H1 (cell line): ENCODE measurements at regions not wholly inside any gene's neighbourhood (a gene's known extent, or its start where the extent isn't known, plus 50 kb on each side); places are given as distances from the start of the nearest gene placed in this dataset.

Experiments used
- CTCF ChIA-PET: fragments of 300-600 bp; sonication (Branson Sonifier 250); formaldehyde crosslinking; loops from one replicate; lab custom pipeline; 2021; ENCODE audit not compliant: partially characterized antibody; lab: Charles Lee
- POLR2A ChIA-PET: fragments of 300-600 bp; sonication (Branson Sonifier 250); formaldehyde crosslinking; loops from one replicate; lab custom pipeline; 2021; ENCODE audit warnings: inconsistent platforms; ENCODE audit not compliant: partially characterized antibody; lab: Charles Lee
- DNase-seq, 2 experiments: peaks; one replicate each; pipeline versions ENCODE4 v3.0.0 to v3.0.0-alpha.2; 2010 to 2022; ENCODE audit warnings: low spot score in 2 of 2, low read depth in 1 of 2, mixed read lengths in 1 of 2
- FAIRE-seq: peaks from 2 replicates; lab custom pipeline; 2011; peaks lifted over from hg19 to GRCh38; lab: Jason Lieb, UNC
- H2AFZ ChIP-seq: 2 replicates; pipeline ENCODE4 v1.8.1; 2012; ENCODE audit warnings: low read length, inconsistent platforms
- H2AK5ac ChIP-seq: 2 replicates; pipeline ENCODE4 v1.6.1; 2013; ENCODE audit warnings: low read depth, low read length
- H2BK120ac ChIP-seq: replicated peaks from 2 replicates; pipeline ENCODE3; 2013; ENCODE audit warnings: low read depth, low read length, inconsistent platforms
- H2BK12ac ChIP-seq: 2 replicates; pipeline ENCODE4 v1.6.1; 2013; ENCODE audit warnings: low read depth, low read length
- H2BK15ac ChIP-seq: 2 replicates; pipeline ENCODE4 v1.6.1; 2013; ENCODE audit warnings: low read length
- H2BK20ac ChIP-seq: 2 replicates; pipeline ENCODE4 v1.6.1; 2013; ENCODE audit warnings: low read length
- H2BK5ac ChIP-seq: 2 replicates; pipeline ENCODE4 v1.6.1; 2013; ENCODE audit warnings: low read depth, low read length
- H3K14ac ChIP-seq: 2 replicates; pipeline ENCODE4 v1.6.1; 2013; ENCODE audit warnings: inconsistent platforms; ENCODE audit not compliant: insufficient read length
- H3K18ac ChIP-seq: 2 replicates; pipeline ENCODE4 v1.6.1; 2013; ENCODE audit warnings: low read length; ENCODE audit errors: extremely low read depth
- H3K23ac ChIP-seq: 2 replicates; pipeline ENCODE4 v1.6.1; 2013; ENCODE audit warnings: inconsistent platforms; ENCODE audit not compliant: insufficient read length
- H3K23me2 ChIP-seq: 2 replicates; pipeline ENCODE4 v1.6.1; 2013; ENCODE audit warnings: low read depth, low read length
- H3K27ac ChIP-seq: 2 replicates; pipeline ENCODE4 v1.6.1; 2011; ENCODE audit warnings: low read depth, low read length, inconsistent platforms
- H3K27me3 ChIP-seq, 4 experiments: replicated peaks in 1 of 4; 1 replicate in 1 of 4; 2 replicates in 3 of 4; pipeline versions ENCODE4 v1.6.1 to v1.8.1; 2011 to 2013; ENCODE audit warnings: low read length in 3 of 4, mild to moderate bottlenecking in 3 of 4, inconsistent platforms in 2 of 4, mixed read lengths in 2 of 4, moderate library complexity in 1 of 4; ENCODE audit not compliant: control insufficient read depth in 3 of 4, insufficient read depth in 3 of 4; ENCODE audit errors: extremely low read depth in 1 of 4
- H3K36me3 ChIP-seq, 4 experiments: 2 replicates each; pipeline versions ENCODE4 v1.6.1 to v1.8.1; 2011 to 2013; ENCODE audit warnings: mild to moderate bottlenecking in 4 of 4, low read length in 3 of 4, moderate library complexity in 2 of 4, control low read depth in 1 of 4, inconsistent platforms in 1 of 4; ENCODE audit not compliant: insufficient read depth in 4 of 4, control insufficient read depth in 2 of 4
- H3K4ac ChIP-seq: replicated peaks from 2 replicates; pipeline ENCODE3; 2013; ENCODE audit warnings: low read length, low read depth, mixed read lengths, inconsistent platforms; ENCODE audit not compliant: insufficient read length
- H3K4me1 ChIP-seq, 4 experiments: replicated peaks in 1 of 4; 1 replicate in 1 of 4; 2 replicates in 3 of 4; pipeline versions ENCODE4 v1.6.1 to v1.8.1; 2011 to 2013; ENCODE audit warnings: low read length in 3 of 4, inconsistent platforms in 2 of 4, mixed read lengths in 1 of 4; ENCODE audit not compliant: insufficient read depth in 4 of 4, control insufficient read depth in 3 of 4
- H3K4me2 ChIP-seq, 2 experiments: 2 replicates each; pipeline versions ENCODE4 v1.6.1 to v1.8.1; 2011 to 2013; ENCODE audit warnings: low read depth in 2 of 2, low read length in 2 of 2, control low read depth in 1 of 2, inconsistent platforms in 1 of 2, mild to moderate bottlenecking in 1 of 2; ENCODE audit not compliant: insufficient read depth in 1 of 2
- H3K4me3 ChIP-seq, 4 experiments: fragments of 200-600, 300-600 bp in 1 of 4; sonication (generic), shearing (Covaris generic), sonication (Bioruptor Twin) in 1 of 4; 2 replicates each; pipeline versions ENCODE4 v1.5.1 to v1.8.1; 2011 to 2016; ENCODE audit warnings: low read length in 4 of 4, low read depth in 3 of 4, control low read depth in 2 of 4, inconsistent platforms in 2 of 4, mild to moderate bottlenecking in 2 of 4, mixed read lengths in 1 of 4, moderate library complexity in 1 of 4; ENCODE audit not compliant: insufficient read depth in 2 of 4; ENCODE audit errors: extremely low read depth in 1 of 4
- H3K56ac ChIP-seq: replicated peaks from 2 replicates; pipeline ENCODE3; 2013; ENCODE audit warnings: low read depth, mild to moderate bottlenecking, mixed read lengths, low read length, inconsistent platforms; ENCODE audit not compliant: insufficient read length
- H3K79me1 ChIP-seq: 2 replicates; pipeline ENCODE4 v1.6.1; 2013; ENCODE audit warnings: low read depth, low read length, control low read depth
- H3K79me2 ChIP-seq, 2 experiments: 2 replicates each; pipeline versions ENCODE4 v1.6.1 to v1.8.1; 2012 to 2013; ENCODE audit warnings: low read length in 2 of 2, mild to moderate bottlenecking in 2 of 2, inconsistent platforms in 1 of 2; ENCODE audit not compliant: insufficient read depth in 2 of 2, control insufficient read depth in 1 of 2
- H3K9ac ChIP-seq, 4 experiments: replicated peaks in 1 of 4; 1 replicate in 1 of 4; 2 replicates in 3 of 4; pipeline versions ENCODE4 v1.6.1 to v1.8.1; 2011 to 2013; ENCODE audit warnings: low read depth in 3 of 4, low read length in 3 of 4, control low read depth in 2 of 4, mild to moderate bottlenecking in 2 of 4, moderate library complexity in 2 of 4, inconsistent platforms in 1 of 4; ENCODE audit errors: extremely low read depth in 1 of 4
- H3K9me3 ChIP-seq, 2 experiments: 2 replicates each; pipeline versions ENCODE4 v1.6.1 to v1.8.1; 2012 to 2013; ENCODE audit warnings: mild to moderate bottlenecking in 2 of 2, moderate library complexity in 2 of 2, control low read depth in 1 of 2, inconsistent platforms in 1 of 2, low read depth in 1 of 2, low read length in 1 of 2, mixed read lengths in 1 of 2; ENCODE audit not compliant: insufficient read depth in 2 of 2
- H4K20me1 ChIP-seq, 2 experiments: replicated peaks in 1 of 2; 2 replicates each; pipeline versions ENCODE3 to v1.8.1; 2011 to 2013; ENCODE audit warnings: inconsistent platforms in 2 of 2, low read length in 2 of 2, mild to moderate bottlenecking in 1 of 2; ENCODE audit not compliant: insufficient read depth in 2 of 2, control insufficient read depth in 1 of 2
- H4K5ac ChIP-seq: 2 replicates; pipeline ENCODE4 v1.6.1; 2013; ENCODE audit warnings: low read length, low read depth, mixed read lengths, inconsistent platforms; ENCODE audit not compliant: insufficient read length
- H4K8ac ChIP-seq: 2 replicates; pipeline ENCODE4 v1.8.0; 2013; ENCODE audit warnings: mild to moderate bottlenecking, moderate library complexity, low read length, inconsistent platforms; ENCODE audit not compliant: insufficient read depth; ENCODE audit errors: extremely low read depth
- H4K91ac ChIP-seq: replicated peaks from 2 replicates; pipeline ENCODE3; 2013; ENCODE audit warnings: low read length, mixed read lengths, inconsistent platforms; ENCODE audit not compliant: insufficient read length
- EP300 ChIP-seq, 2 experiments: IDR thresholded peaks; 1 replicate in 1 of 2; 2 replicates in 1 of 2; pipeline ENCODE4 v1.6.1; 2011 to 2012; ENCODE audit warnings: low read depth in 2 of 2, low read length in 2 of 2, mild to moderate bottlenecking in 2 of 2, borderline replicate concordance in 1 of 2, inconsistent platforms in 1 of 2, moderate library complexity in 1 of 2
- FOSL1 ChIP-seq: IDR thresholded peaks from 2 replicates; pipeline ENCODE4 v1.6.1; 2011; ENCODE audit warnings: mild to moderate bottlenecking, low read depth, low read length, moderate library complexity; ENCODE audit not compliant: insufficient read depth
- HDAC2 ChIP-seq, 2 experiments: fragments of 300-600 bp in 1 of 2; sonication (generic) in 1 of 2; IDR thresholded peaks; 2 replicates each; pipeline ENCODE4 v1.6.1; 2011 to 2012; ENCODE audit warnings: low read depth in 2 of 2, low read length in 2 of 2, mild to moderate bottlenecking in 2 of 2, moderate library complexity in 2 of 2, borderline replicate concordance in 1 of 2, inconsistent platforms in 1 of 2
- KDM1A ChIP-seq: fragments of 200-600, 300-600 bp; sonication (generic); IDR thresholded peaks from 2 replicates; pipeline ENCODE4 v1.7.1; 2016; ENCODE audit warnings: mild to moderate bottlenecking, low read length, borderline replicate concordance
- KDM4A ChIP-seq: IDR thresholded peaks from one replicate; pipeline ENCODE4 v1.7.1; 2012; ENCODE audit warnings: low read depth, mild to moderate bottlenecking, moderate library complexity, low read length, inconsistent platforms; ENCODE audit not compliant: severe bottlenecking
- NANOG ChIP-seq: IDR thresholded peaks from 2 replicates; pipeline ENCODE4 v1.6.1; 2011; ENCODE audit warnings: low read length, low read depth, mild to moderate bottlenecking, inconsistent platforms; ENCODE audit not compliant: insufficient read depth, poor library complexity, severe bottlenecking
- POU5F1 ChIP-seq: IDR thresholded peaks from 2 replicates; pipeline ENCODE4 v1.6.1; 2011; ENCODE audit warnings: low read depth, mild to moderate bottlenecking, low read length, moderate library complexity
- SP1 ChIP-seq: IDR thresholded peaks from 2 replicates; pipeline ENCODE4 v1.6.1; 2011; ENCODE audit warnings: low read depth, low read length
- SP2 ChIP-seq: IDR thresholded peaks from 2 replicates; pipeline ENCODE4 v1.6.1; 2012; ENCODE audit warnings: mild to moderate bottlenecking, low read length, inconsistent platforms
- TEAD4 ChIP-seq: IDR thresholded peaks from 2 replicates; pipeline ENCODE4 v1.6.1; 2012; ENCODE audit warnings: low read depth, low read length, inconsistent platforms, mixed read lengths
- WGBS, 2 experiments: shearing (Covaris generic) in 1 of 2; methylation state at CpG; one replicate each; pipeline versions ENCODE4 v1.1.6 to v1.1.7; 2013 to 2015; ENCODE audit warnings: low lambda C conversion rate in 2 of 2, mixed read lengths in 2 of 2, inconsistent platforms in 1 of 2, low coverage in 1 of 2, missing lambda C conversion rate in 1 of 2; ENCODE audit not compliant: insufficient replicate concordance in 2 of 2, insufficient coverage in 1 of 2, insufficient read length in 1 of 2; ENCODE audit errors: extremely low coverage in 1 of 2, missing lambda C conversion rate in 1 of 2; 5-methylcytosine and 5-hydroxymethylcytosine counted together
- TF ChIP-seq, protein P1 (sequence below), 3 experiments: IDR thresholded peaks; 1 replicate in 2 of 3; 2 replicates in 1 of 3; pipeline versions ENCODE4 v1.5.1 to v1.6.1; 2011; ENCODE audit warnings: low read length in 3 of 3, mild to moderate bottlenecking in 3 of 3, inconsistent platforms in 2 of 3, low read depth in 1 of 3, moderate library complexity in 1 of 3; ENCODE audit not compliant: insufficient read depth in 1 of 3; ENCODE audit errors: control extremely low read depth in 1 of 3

DNA sequence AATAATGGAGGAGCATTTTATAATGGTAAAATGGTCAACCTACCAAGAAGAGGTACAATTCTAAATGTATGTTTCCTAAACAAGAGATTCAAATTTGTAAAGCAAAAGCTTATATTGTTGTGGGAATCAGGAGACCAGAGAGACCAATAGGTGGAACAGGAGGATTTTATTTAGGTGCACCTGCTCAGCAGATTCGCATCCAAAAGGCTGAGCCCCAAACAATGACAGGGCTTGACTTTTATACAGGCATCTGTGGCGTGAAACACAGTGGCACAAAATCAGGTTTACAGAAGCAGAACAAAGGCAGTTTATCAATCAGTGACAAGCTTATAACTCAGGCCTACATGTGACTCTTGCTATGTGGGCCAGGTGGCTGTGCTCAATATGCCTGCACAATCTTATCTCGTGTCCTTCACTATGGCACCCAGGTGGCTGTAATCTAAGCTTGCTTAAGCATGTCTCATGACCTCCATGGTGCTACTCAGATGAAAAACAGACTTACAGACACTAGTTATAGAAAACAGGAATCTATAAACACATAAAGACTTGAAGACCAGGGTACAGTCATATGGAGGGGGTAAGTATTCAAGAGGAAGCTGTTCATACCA, 780.2 kb upstream of the CA10 start:
- Histone ChIP-seq H3K23me2 (no peaks in the 10 kb centered on the region), H3K4me1 (no peaks in the 10 kb centered on the region), H3K27ac (no peak overlapping the region), H2AFZ (no peak overlapping the region), H3K18ac (no peak overlapping the region), H2BK20ac (no peak overlapping the region), H3K14ac (no peak overlapping the region), H4K91ac (no peak overlapping the region), H3K9ac (no peak overlapping the region), H3K23ac (no peak overlapping the region), H4K5ac (no peak overlapping the region), H3K4me3 (no peak overlapping the region), H2BK15ac (no peak overlapping the region), H2BK120ac (no peak overlapping the region), H2AK5ac (no peak overlapping the region), H3K4me2 (no peak overlapping the region), H3K79me2 (no peaks in the 10 kb centered on the region), H2BK12ac (no peak overlapping the region), H3K9me3 (peaks cover 9 to 11% of the 10 kb centered on the region in 2 experiments; a peak in 2 of 4 replicates), H3K36me3 (no peaks in the 10 kb centered on the region; a peak in 1 of 8 replicates), H4K20me1 (no peaks in the 10 kb centered on the region), H3K56ac (no peak overlapping the region), H3K4ac (no peak overlapping the region), H3K79me1 (no peaks in the 10 kb centered on the region), H4K8ac (no peak overlapping the region), H2BK5ac (no peak overlapping the region), H3K27me3 (peaks cover 0 to 1% (median 0%) of the 10 kb centered on the region in 4 experiments; a peak in 1 of 7 replicates)
- ChIA-PET CTCF (no interaction called here), POLR2A (no interaction called here)
- DNase-seq (no peak), FAIRE-seq (no peak)
- WGBS, 2 experiments: 94% methylated on average over 3 of the region's 3 CpGs; no CpG with 5 or more reads in 1 of the 2 experiments
- TF ChIP-seq, protein P1, sequence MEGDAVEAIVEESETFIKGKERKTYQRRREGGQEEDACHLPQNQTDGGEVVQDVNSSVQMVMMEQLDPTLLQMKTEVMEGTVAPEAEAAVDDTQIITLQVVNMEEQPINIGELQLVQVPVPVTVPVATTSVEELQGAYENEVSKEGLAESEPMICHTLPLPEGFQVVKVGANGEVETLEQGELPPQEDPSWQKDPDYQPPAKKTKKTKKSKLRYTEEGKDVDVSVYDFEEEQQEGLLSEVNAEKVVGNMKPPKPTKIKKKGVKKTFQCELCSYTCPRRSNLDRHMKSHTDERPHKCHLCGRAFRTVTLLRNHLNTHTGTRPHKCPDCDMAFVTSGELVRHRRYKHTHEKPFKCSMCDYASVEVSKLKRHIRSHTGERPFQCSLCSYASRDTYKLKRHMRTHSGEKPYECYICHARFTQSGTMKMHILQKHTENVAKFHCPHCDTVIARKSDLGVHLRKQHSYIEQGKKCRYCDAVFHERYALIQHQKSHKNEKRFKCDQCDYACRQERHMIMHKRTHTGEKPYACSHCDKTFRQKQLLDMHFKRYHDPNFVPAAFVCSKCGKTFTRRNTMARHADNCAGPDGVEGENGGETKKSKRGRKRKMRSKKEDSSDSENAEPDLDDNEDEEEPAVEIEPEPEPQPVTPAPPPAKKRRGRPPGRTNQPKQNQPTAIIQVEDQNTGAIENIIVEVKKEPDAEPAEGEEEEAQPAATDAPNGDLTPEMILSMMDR (IDR thresholded peaks at IDR 0.05; ENCODE audit: control extremely low read depth in 1 of 3, insufficient read depth in 1 of 3, low read depth in 1 of 3, low read length in 3 of 3): no peak
- TF ChIP-seq TEAD4 (no peak), KDM1A (no peak), POU5F1 (no peak), SP2 (no peak), HDAC2 (IDR thresholded peaks at IDR 0.05; ENCODE audit: borderline replicate concordance in 1 of 2, low read depth in 2 of 2, low read length in 2 of 2) (no peak), SP1 (no peak), NANOG (no peak), KDM4A (no peak), EP300 (IDR thresholded peaks at IDR 0.05; ENCODE audit: borderline replicate concordance in 1 of 2, low read depth in 2 of 2, low read length in 2 of 2) (no peak), FOSL1 (no peak)
